HG02623 (cell line): ENCODE measurements at regions not wholly inside any gene's neighbourhood (a gene's known extent, or its start where the extent isn't known, plus 50 kb on each side); places are given as distances from the start of the nearest gene placed in this dataset.
"Not testable (repeated sequence)": the region's sequence is repeated elsewhere in the genome, so short reads cannot be mapped to it uniquely, and the experiment has no call there.

ENCODE experiments used
- ATAC-seq: cut with Tn5 transposase; IDR thresholded peaks from one replicate; pipeline ENCODE4 v1.9.1; 2021; ENCODE audit warnings: moderate library complexity; ENCODE audit not compliant: unreplicated experiment

GRCh38 chr1:166602801-166603200, 236.5 kb upstream of the POGK start:
- not testable (repeated sequence) for ATAC-seq

GRCh38 chr1:166603296-166603695, 236.0 kb upstream of the POGK start:
- ATAC-seq, result no peak

- ATAC-seq, result no peak
These were observed 234.1 kb upstream of the POGK start for GRCh38 chr1:166605137-166605536.

- ATAC-seq, result no peak
These were observed 226.4 kb upstream of the POGK start for GRCh38 chr1:166612886-166613285.

- no peak for ATAC-seq
These were observed 223.1 kb upstream of the POGK start for GRCh38 chr1:166616206-166616605.

GRCh38 chr1:166626711-166627110, 212.6 kb upstream of the POGK start:
- ATAC-seq, result no peak

- no peak for ATAC-seq
These were observed 211.7 kb upstream of the POGK start for GRCh38 chr1:166627558-166627957.

GRCh38 chr1:166628259-166628658, 211.0 kb upstream of the POGK start:
- no peak for ATAC-seq

- no peak for ATAC-seq
These were observed 209.3 kb upstream of the POGK start for GRCh38 chr1:166629946-166630345.

GRCh38 chr1:166630369-166630768, 208.9 kb upstream of the POGK start:
- ATAC-seq, result no peak

- no peak for ATAC-seq
These were observed 201.1 kb upstream of the POGK start for GRCh38 chr1:166638137-166638536.

- ATAC-seq, result not testable (repeated sequence)
These were observed 182.0 kb upstream of the POGK start for GRCh38 chr1:166657228-166657627.

GRCh38 chr1:166666790-166667189, 172.5 kb upstream of the POGK start:
- not testable (repeated sequence) for ATAC-seq

GRCh38 chr1:166667600-166667999, 171.7 kb upstream of the POGK start:
- not testable (repeated sequence) for ATAC-seq

GRCh38 chr1:166671627-166672026, 167.6 kb upstream of the POGK start:
- no peak for ATAC-seq

GRCh38 chr1:166673722-166674121, 165.6 kb upstream of the POGK start:
- no peak for ATAC-seq

GRCh38 chr1:166675213-166675612, 164.1 kb upstream of the POGK start:
- no peak for ATAC-seq

- ATAC-seq, result no peak
These were observed 162.3 kb upstream of the POGK start for GRCh38 chr1:166676981-166677380.

GRCh38 chr1:166679369-166679768, 159.9 kb upstream of the POGK start:
- ATAC-seq, result no peak

GRCh38 chr1:166682588-166682987, 156.7 kb upstream of the POGK start:
- no peak for ATAC-seq

GRCh38 chr1:166684669-166685068, 154.6 kb upstream of the POGK start:
- not testable (repeated sequence) for ATAC-seq

GRCh38 chr1:166685200-166685599, 154.1 kb upstream of the POGK start:
- no peak for ATAC-seq

- not testable (repeated sequence) for ATAC-seq
These were observed 153.4 kb upstream of the POGK start for GRCh38 chr1:166685891-166686290.

- ATAC-seq, result not testable (repeated sequence)
These were observed 148.7 kb upstream of the POGK start for GRCh38 chr1:166690596-166690995.
